GM12872 (cell line): ENCODE measurements at regions not wholly inside any gene's neighbourhood (a gene's known extent, or its start where the extent isn't known, plus 50 kb on each side); places are given as distances from the start of the nearest gene placed in this dataset.

Experiments
- TF ChIP-seq, protein P1 (sequence below): IDR thresholded peaks from 3 replicates; pipeline ENCODE4 v1.5.1; 2011; ENCODE audit warnings: low read depth, mild to moderate bottlenecking, low read length, moderate library complexity; ENCODE audit not compliant: insufficient read depth

DNA sequence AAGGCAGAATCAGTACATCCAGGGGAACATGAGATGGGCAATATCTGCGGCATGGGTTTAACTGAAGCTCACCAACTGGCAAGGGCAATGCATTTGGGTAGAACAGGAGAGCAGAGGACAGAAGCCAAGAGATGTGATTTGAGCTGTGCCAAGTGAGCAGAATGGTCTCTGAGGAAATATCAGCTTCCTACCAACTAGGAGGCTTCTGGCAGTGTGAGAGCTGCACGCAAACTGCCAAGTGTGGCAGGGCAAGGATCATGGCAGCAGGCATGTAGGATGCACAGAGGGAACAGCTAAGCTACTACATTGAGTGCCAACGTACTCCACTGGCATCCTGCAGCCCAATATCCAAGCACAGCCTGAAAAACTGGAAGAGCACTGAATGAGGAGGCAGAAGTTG is 1036.5 kb downstream of the TUSC7 start:
- TF ChIP-seq, protein P1, sequence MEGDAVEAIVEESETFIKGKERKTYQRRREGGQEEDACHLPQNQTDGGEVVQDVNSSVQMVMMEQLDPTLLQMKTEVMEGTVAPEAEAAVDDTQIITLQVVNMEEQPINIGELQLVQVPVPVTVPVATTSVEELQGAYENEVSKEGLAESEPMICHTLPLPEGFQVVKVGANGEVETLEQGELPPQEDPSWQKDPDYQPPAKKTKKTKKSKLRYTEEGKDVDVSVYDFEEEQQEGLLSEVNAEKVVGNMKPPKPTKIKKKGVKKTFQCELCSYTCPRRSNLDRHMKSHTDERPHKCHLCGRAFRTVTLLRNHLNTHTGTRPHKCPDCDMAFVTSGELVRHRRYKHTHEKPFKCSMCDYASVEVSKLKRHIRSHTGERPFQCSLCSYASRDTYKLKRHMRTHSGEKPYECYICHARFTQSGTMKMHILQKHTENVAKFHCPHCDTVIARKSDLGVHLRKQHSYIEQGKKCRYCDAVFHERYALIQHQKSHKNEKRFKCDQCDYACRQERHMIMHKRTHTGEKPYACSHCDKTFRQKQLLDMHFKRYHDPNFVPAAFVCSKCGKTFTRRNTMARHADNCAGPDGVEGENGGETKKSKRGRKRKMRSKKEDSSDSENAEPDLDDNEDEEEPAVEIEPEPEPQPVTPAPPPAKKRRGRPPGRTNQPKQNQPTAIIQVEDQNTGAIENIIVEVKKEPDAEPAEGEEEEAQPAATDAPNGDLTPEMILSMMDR: no peak

DNA sequence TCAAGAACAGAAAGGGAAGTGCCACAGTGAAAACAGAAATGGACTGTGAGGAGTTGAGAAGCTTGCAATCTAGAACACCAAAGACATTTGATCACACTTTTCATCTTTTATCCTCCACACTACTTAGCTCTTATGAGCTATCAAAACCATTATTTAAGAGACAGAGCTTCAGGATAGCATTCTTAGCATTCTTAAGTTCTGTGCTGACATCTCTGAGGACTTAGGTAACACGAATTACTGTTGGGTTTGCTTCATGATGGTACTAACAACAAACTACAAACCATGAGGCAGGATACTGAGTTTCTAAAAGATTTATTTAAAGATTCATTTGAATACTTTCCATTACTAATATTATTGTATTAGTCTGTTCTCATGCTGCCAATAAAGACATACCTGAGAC is 1038.6 kb downstream of the TUSC7 start:
- TF ChIP-seq, protein P1: no peak

DNA sequence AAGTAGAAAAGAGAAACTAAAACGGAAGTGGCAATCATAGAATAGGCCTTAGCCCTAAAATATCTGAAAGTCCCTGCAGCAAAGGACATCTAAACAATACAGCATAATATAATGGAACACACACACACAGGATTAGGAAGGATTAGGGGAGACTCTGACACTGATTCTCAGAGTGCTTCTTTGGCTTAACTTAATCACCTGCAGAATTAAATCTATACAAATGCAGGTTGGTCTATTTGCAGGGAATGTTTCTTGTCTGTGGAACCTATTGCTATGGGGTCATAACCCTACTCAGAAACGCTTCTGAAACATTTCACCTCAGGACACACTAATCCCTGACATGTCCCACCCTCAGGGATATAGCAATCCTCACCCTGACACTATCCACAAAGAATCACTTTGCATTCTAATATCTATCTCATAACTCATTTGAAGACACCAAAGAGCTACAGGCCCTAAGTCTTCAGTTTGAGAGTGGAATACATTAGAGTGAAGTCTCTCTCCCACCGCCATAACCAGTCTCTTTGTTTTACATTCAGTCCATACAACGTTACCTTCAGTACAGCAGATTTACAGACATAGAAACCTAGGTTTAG is 1041.2 kb downstream of the TUSC7 start:
- TF ChIP-seq, protein P1: no peak

DNA sequence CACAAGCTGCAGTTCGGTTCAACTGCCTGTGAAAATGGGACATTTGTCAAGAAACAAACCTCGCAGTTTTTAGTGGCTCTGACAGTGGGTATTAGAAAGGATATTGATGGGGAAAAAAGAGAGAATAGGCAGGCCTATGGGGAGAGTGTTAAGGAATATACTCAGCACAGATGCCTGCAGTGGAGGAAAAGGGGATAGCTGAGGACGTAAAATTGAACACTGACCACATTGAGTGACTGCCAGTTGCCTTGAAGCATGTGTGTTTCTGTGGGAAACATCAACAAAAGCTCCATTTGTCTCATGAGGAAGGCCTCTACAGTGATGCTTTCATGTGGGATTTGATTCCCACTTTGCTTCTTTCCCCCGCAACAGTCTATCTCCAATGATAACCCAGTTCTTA is 1042.1 kb downstream of the TUSC7 start:
- TF ChIP-seq, protein P1: no peak

DNA sequence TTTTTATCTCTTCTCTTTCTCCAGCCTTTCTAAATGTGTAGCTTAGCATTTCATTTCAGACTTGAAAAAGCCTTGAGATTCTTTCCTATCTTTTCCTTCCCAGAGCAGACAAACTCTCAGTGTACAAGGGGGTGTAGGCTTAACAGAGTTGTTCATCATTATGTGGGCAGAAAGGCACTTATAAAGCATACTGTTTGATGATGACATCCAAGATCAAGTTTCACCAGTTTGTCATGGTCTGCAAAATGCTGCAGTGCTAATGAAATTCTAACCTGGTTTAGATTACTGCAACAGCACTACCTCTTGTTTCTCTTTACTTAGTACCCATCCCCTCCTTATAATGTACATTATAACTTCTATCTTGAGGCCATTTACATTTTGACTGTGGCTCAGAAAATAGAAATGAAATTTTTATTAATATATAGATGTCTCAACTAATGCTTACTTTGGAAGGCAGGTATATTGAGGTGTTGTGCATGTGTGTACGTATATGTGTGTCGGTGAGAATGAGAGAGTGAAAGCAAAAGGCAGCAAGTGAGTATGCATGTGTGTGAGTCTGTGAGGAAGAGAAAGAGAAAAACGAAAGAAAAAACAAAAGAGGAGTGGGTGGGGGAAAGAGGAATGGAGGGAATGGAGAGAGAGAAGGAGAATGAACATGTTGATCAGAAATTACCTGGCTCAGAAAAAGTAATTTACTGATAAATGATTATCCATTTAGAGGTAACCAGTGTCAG is 1043.6 kb downstream of the TUSC7 start:
- TF ChIP-seq, protein P1: no peak

DNA sequence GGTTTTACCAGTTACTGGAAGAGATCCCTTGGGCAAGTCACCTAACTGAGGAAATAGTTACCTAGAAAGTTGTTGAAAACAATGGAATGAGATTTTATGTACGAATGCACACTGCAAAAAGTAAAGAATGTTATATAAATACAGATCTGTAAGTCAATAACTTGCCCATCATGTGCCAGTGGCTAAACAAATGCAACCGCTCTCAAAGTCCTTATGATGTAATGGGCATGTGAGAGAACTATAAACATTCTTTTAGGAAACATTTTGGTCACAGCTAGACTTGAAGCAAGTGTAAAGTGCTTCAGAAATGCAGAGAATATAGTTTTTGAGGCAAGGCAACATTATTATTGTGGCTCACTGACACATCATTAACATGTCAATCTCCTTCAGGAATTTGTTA is 1044.5 kb downstream of the TUSC7 start:
- TF ChIP-seq, protein P1: no peak

DNA sequence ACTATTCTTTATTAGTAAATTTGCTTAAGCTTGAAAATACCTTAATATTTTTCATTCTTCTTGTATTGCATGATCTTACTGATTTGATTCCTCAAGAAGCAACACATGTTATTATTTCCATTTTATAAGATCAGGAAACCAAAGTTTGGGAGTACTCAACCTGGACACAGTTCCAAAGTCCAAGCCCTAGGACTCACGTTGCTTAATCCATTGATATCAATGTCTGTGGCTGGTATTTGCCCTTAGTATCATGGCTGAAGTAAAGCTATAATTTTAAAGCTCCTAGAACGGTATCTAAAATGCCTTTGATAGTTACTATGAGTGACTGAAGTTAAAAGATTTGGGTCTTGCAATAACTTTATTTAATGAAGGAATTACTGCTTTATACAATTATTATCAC is 1045.3 kb downstream of the TUSC7 start:
- TF ChIP-seq, protein P1: no peak
